ENCODE measurements at regions not wholly inside any gene's neighbourhood (a gene's known extent, or its start where the extent isn't known, plus 50 kb on each side); places are given as distances from the start of the nearest gene placed in this dataset.

GRCh38 chr1:21355956-21356355 is 65.7 kb upstream of the ECE1 start:
- TF ChIP-seq POLR2A (IDR thresholded peaks at IDR 0.05): no peak
- TF ChIP-seq, protein P1, sequence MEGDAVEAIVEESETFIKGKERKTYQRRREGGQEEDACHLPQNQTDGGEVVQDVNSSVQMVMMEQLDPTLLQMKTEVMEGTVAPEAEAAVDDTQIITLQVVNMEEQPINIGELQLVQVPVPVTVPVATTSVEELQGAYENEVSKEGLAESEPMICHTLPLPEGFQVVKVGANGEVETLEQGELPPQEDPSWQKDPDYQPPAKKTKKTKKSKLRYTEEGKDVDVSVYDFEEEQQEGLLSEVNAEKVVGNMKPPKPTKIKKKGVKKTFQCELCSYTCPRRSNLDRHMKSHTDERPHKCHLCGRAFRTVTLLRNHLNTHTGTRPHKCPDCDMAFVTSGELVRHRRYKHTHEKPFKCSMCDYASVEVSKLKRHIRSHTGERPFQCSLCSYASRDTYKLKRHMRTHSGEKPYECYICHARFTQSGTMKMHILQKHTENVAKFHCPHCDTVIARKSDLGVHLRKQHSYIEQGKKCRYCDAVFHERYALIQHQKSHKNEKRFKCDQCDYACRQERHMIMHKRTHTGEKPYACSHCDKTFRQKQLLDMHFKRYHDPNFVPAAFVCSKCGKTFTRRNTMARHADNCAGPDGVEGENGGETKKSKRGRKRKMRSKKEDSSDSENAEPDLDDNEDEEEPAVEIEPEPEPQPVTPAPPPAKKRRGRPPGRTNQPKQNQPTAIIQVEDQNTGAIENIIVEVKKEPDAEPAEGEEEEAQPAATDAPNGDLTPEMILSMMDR (IDR thresholded peaks at IDR 0.05): no peak

Measured in heart left ventricle (tissue), 13 donors.